ENCODE measurements at regions not wholly inside any gene's neighbourhood (a gene's known extent, or its start where the extent isn't known, plus 50 kb on each side); places are given as distances from the start of the nearest gene placed in this dataset.
A peak's percentile ranks its signal among the peaks of the same experiment; 100 is the strongest.

DNA sequence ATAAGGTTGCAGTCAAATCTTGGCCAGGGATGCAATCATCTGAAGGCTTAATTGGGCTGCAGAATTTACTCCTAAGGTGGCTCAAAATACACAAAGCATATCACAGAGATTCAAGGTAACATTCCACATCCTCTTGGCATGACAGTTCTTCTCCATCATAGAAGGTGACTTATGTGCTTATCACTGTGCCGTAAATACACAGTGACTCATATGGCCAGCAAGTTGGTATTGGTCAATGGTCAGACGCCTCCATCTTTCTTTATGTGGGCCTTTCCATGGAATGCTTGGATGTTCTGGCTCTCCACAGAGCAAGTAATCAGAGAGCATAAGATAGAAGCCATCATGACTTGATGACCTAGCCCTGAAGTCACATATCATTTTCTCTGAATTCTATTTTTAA, 168.8 kb upstream of the ST8SIA2 start:
- DNase-seq (ENCODE audit: insufficient read length, low spot score) (no peak), FAIRE-seq (no peak)
- TF ChIP-seq POLR2A (IDR thresholded peaks at IDR 0.05; ENCODE audit: low read depth, low read length) (no peak), TAF1 (IDR thresholded peaks at IDR 0.05; ENCODE audit: low read depth, low read length) (no peak), POLR2AphosphoS5 (IDR thresholded peaks at IDR 0.05; ENCODE audit: low read depth, low read length) (no peak), SPI1 (IDR thresholded peaks at IDR 0.05; ENCODE audit: low read depth, low read length) (no peak), PAX5 (IDR thresholded peaks at IDR 0.05; ENCODE audit: insufficient read depth, low read length, severe bottlenecking) (no peak), POU2F2 (IDR thresholded peaks at IDR 0.05; ENCODE audit: low read depth, low read length) (no peak)

DNA sequence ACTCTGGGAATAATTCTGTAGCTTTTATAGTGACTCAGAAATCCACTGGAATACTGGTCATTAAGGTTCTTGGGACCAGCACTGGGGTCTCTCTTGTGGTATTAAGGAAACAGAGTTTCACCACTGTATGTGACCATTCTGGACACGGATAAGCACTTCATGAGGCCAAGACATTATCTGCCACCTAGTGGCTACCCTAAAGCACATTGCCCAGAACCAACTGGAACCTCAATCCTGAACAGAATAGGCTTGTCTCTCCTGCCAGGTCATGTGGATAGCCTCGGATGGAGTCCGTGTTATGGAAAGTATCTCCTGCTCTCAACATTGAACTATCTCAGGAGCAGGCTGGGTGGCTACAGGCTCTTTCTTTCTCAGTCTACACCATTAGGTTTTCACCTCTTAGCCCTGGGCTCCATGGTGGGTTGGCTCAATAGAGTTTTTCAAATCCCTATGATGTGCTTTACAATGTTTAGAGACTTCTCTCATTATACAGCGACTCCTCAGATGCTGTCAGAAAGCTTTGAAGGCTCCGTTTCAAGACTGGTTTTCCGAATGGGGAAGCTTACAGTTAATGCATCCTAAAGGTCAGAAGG, 167.6 kb upstream of the ST8SIA2 start:
- FAIRE-seq (peak; percentile 85), DNase-seq (ENCODE audit: insufficient read length, low spot score) (no peak)
- TF ChIP-seq POLR2A (IDR thresholded peaks at IDR 0.05; ENCODE audit: low read depth, low read length) = no peak
- TF ChIP-seq POLR2AphosphoS5 (IDR thresholded peaks at IDR 0.05; ENCODE audit: low read depth, low read length) = no peak
- TF ChIP-seq PAX5 (IDR thresholded peaks at IDR 0.05; ENCODE audit: insufficient read depth, low read length, severe bottlenecking) = no peak
- TF ChIP-seq SPI1 (IDR thresholded peaks at IDR 0.05; ENCODE audit: low read depth, low read length) = no peak
- no peak for TF ChIP-seq TAF1 (IDR thresholded peaks at IDR 0.05; ENCODE audit: low read depth, low read length)
- TF ChIP-seq POU2F2 (IDR thresholded peaks at IDR 0.05; ENCODE audit: low read depth, low read length) = no peak

DNA sequence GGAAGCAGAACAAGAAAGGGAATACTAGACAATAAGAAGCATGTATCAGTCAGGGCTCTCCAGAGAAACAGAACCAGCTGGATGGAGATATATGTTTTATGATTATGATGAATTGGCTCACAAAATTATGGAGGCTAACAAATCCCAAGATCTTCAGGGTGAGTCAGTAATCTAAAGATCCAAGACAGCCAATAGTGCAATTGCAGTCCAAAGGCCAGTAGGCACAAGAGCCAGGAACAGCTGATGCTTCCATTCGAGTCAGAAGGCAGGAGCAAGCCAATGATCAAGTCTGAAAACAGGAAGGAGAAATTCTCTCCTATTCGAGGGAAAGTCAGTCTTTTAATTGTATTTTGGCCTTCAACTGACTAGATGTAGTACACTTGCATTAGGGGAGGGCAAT, 164.9 kb upstream of the ST8SIA2 start:
- DNase-seq (ENCODE audit: insufficient read length, low spot score) = no peak
- TF ChIP-seq SPI1 (IDR thresholded peaks at IDR 0.05; ENCODE audit: low read depth, low read length) (no peak), TAF1 (IDR thresholded peaks at IDR 0.05; ENCODE audit: low read depth, low read length) (no peak), PAX5 (IDR thresholded peaks at IDR 0.05; ENCODE audit: insufficient read depth, low read length, severe bottlenecking) (no peak), POU2F2 (IDR thresholded peaks at IDR 0.05; ENCODE audit: low read depth, low read length) (no peak), POLR2AphosphoS5 (IDR thresholded peaks at IDR 0.05; ENCODE audit: low read depth, low read length) (no peak), POLR2A (IDR thresholded peaks at IDR 0.05; ENCODE audit: low read depth, low read length) (no peak)
- FAIRE-seq = no peak

DNA sequence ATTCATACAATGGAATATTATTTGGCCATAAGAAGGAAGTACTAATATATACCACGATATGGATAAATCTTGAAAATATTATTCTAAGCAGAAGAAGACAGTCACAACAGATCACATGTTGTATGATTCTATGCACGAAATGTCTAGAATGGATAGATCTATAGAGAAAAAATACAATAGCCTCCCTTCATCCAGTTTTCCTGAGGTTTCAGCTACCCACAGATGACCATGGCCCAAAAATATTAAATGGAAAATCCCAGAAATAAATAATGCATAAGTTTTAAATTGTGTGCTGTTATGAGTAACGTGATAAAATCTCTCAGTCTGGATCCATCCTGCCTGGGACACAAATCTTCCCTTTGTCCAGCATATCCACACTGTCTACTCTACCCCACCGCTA, 162.2 kb upstream of the ST8SIA2 start:
- FAIRE-seq (no peak), DNase-seq (ENCODE audit: insufficient read length, low spot score) (no peak)
- TF ChIP-seq PAX5 (IDR thresholded peaks at IDR 0.05; ENCODE audit: insufficient read depth, low read length, severe bottlenecking) = no peak
- no peak for TF ChIP-seq POLR2A (IDR thresholded peaks at IDR 0.05; ENCODE audit: low read depth, low read length)
- no peak for TF ChIP-seq TAF1 (IDR thresholded peaks at IDR 0.05; ENCODE audit: low read depth, low read length)
- TF ChIP-seq POU2F2 (IDR thresholded peaks at IDR 0.05; ENCODE audit: low read depth, low read length) = no peak
- no peak for TF ChIP-seq POLR2AphosphoS5 (IDR thresholded peaks at IDR 0.05; ENCODE audit: low read depth, low read length)
- no peak for TF ChIP-seq SPI1 (IDR thresholded peaks at IDR 0.05; ENCODE audit: low read depth, low read length)

DNA sequence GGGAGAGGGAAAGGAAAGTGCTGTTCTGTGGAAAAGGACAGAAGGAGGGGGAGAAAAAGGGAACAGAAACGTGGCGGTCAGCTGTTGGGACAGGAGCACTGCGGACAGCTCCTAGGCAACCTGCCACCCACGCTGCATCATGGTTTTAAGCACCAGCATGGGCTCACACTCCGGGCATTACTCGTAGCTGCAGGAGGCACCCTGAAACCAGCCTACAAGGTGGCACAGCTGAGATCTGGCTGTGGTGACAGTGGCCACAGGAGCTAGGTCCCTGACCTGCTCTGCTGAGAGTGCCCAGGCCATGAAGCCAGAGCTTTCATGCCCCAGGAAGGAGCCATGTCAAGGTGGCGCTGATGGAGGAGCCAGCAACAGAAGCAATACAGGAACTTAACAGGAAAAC, 161.4 kb upstream of the ST8SIA2 start:
- DNase-seq (ENCODE audit: insufficient read length, low spot score) = no peak
- TF ChIP-seq PAX5 (IDR thresholded peaks at IDR 0.05; ENCODE audit: insufficient read depth, low read length, severe bottlenecking) = no peak
- TF ChIP-seq POLR2A (IDR thresholded peaks at IDR 0.05; ENCODE audit: low read depth, low read length) = no peak
- TF ChIP-seq TAF1 (IDR thresholded peaks at IDR 0.05; ENCODE audit: low read depth, low read length) = no peak
- TF ChIP-seq POLR2AphosphoS5 (IDR thresholded peaks at IDR 0.05; ENCODE audit: low read depth, low read length) = no peak
- TF ChIP-seq SPI1 (IDR thresholded peaks at IDR 0.05; ENCODE audit: low read depth, low read length) = no peak
- no peak for TF ChIP-seq POU2F2 (IDR thresholded peaks at IDR 0.05; ENCODE audit: low read depth, low read length)
- no peak for FAIRE-seq

DNA sequence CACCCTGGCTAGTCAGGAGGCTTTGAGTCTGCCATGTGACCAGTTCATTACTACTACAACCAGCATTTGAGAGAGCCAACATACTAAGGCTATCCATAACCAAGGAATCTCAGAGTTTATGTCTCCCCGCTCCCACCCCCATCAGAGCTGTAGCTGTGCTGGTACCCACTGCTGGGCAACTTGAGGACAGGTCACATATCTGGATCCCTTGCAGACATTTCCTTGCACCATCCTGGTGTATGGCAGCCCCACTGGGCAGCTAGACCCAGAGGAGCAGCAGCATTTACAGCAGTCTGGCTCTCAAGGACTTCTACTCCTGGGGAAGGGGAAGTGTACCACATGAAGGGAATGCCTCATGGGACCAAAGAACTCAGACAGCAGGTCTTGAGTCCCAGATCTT, 160.8 kb upstream of the ST8SIA2 start:
- FAIRE-seq (no peak), DNase-seq (ENCODE audit: insufficient read length, low spot score) (no peak)
- TF ChIP-seq PAX5 (IDR thresholded peaks at IDR 0.05; ENCODE audit: insufficient read depth, low read length, severe bottlenecking) (no peak), POLR2A (IDR thresholded peaks at IDR 0.05; ENCODE audit: low read depth, low read length) (no peak), SPI1 (IDR thresholded peaks at IDR 0.05; ENCODE audit: low read depth, low read length) (no peak), POU2F2 (IDR thresholded peaks at IDR 0.05; ENCODE audit: low read depth, low read length) (no peak), POLR2AphosphoS5 (IDR thresholded peaks at IDR 0.05; ENCODE audit: low read depth, low read length) (no peak), TAF1 (IDR thresholded peaks at IDR 0.05; ENCODE audit: low read depth, low read length) (no peak)

DNA sequence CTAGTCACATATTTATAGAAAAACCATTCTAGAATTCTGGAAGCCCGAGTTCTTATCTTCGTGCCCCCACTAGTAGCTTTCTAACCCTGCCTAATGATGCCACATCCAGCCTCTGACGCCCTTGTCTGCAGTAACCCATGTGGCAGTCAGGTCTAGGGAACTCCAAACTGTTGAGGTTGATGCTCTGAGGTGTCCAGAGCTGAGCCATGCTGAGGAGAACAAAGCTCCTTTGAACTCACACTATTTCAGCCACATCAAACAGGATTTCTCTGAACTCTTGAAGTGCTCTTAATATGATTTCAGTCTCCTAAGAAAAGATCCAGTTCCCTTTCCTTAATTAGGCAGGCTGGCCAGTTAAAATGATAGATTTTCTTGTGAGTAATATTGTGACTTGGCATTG, 150.5 kb upstream of the ST8SIA2 start:
- TF ChIP-seq POU2F2 (IDR thresholded peaks at IDR 0.05; ENCODE audit: low read depth, low read length) = no peak
- FAIRE-seq = no peak
- DNase-seq (ENCODE audit: insufficient read length, low spot score) = no peak

DNA sequence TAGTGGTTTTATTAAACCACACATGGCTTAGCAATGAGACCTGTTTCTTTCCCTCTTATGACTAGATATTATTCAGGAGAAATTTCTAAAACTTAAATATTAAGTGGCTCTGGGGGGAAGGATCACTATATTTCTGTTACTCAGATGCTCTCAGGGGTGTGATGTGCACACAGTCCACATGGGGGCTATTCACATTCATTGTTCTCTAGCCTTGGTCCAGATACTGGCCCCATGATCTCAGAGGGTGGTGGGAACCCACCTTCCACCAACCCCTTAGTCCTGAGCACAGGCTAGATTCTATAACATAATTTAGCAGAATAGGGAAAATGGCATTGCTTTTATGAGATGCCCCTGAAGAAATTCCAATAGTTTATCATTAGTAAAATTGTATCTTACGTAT, 149.0 kb upstream of the ST8SIA2 start:
- DNase-seq (ENCODE audit: insufficient read length, low spot score) (no peak), FAIRE-seq (no peak)
- TF ChIP-seq TAF1 (IDR thresholded peaks at IDR 0.05; ENCODE audit: low read depth, low read length) (no peak), PAX5 (IDR thresholded peaks at IDR 0.05; ENCODE audit: insufficient read depth, low read length, severe bottlenecking) (no peak), POLR2AphosphoS5 (IDR thresholded peaks at IDR 0.05; ENCODE audit: low read depth, low read length) (no peak), POU2F2 (IDR thresholded peaks at IDR 0.05; ENCODE audit: low read depth, low read length) (no peak), SPI1 (IDR thresholded peaks at IDR 0.05; ENCODE audit: low read depth, low read length) (no peak), POLR2A (IDR thresholded peaks at IDR 0.05; ENCODE audit: low read depth, low read length) (no peak)

DNA sequence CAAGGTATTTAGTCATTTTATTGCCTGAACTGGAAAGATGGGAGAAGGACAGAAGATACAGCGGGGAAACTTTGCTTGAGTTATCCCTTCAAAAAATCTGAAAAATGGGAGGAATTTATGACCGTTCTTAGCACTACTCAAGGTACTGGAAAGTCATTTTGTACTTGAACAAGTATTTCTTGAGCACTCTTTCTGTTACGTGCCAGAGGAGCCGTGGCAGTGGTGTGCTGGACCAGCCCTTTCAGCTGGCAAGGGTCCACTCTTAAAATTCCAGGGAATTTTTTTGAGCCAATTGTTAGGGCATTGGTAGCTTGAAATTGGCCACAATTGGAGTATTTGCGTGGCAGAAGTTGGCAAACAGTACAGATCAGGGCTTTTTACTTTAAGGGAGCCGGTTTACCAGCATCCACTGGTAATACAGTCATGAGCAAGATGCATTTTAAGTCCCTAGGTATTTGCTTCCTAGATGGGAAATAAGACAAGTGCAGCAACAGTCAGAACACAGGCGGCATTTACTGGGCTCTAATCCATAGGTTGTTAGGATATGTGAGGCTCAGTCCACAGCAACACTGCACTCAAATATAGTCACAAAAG, 145.9 kb upstream of the ST8SIA2 start:
- DNase-seq (ENCODE audit: insufficient read length, low spot score) (no peak), FAIRE-seq (no peak)
- TF ChIP-seq SPI1 (IDR thresholded peaks at IDR 0.05; ENCODE audit: low read depth, low read length) (no peak), POU2F2 (IDR thresholded peaks at IDR 0.05; ENCODE audit: low read depth, low read length) (no peak)
